ENCODE measurements at regions not wholly inside any gene's neighbourhood (a gene's known extent, or its start where the extent isn't known, plus 50 kb on each side); places are given as distances from the start of the nearest gene placed in this dataset.

DNA sequence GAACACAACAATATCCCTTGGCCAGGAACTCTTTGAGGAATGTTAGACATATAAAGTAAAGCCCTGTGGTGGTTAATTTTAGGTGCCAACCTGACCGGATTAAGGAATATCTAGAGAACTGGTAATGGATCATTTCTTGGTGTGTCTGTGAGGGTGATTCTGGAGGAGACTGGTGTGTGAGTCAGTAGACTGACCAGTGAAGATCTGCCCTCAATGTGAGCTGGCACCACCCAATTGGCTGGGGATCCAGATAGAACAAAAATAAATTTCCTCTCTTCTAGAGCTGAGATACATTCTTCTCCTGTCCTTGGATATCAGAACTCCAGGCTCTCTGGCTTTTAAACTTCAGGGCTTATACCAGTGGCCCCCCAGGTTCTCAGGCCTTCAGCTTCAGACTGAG lies 56.2 kb upstream of the TNPO1 start:
- no peak overlapping the region for H3K9ac ChIP-seq (ENCODE audit: low read depth in 1 of 2, low read length in 2 of 2)
- no peaks in the 10 kb centered on the region for H3K4me1 ChIP-seq (ENCODE audit: control insufficient read depth in 2 of 2, insufficient read depth in 2 of 2, low read length in 2 of 2)
- H3K4me3 ChIP-seq (ENCODE audit: low read length in 2 of 2) = no peak overlapping the region
- H3K9me3 ChIP-seq (ENCODE audit: control insufficient read depth in 2 of 2, low read length in 2 of 2) = no peaks in the 10 kb centered on the region
- no peaks in the 10 kb centered on the region for H3K27me3 ChIP-seq (ENCODE audit: control insufficient read depth in 2 of 2, insufficient read depth in 2 of 2, low read length in 2 of 2)
- H3K27ac ChIP-seq (ENCODE audit: low read depth in 2 of 2, low read length in 2 of 2) = no peak overlapping the region
- H3K36me3 ChIP-seq (ENCODE audit: control insufficient read depth in 2 of 2, insufficient read depth in 2 of 2, low read length in 2 of 2) = no peaks in the 10 kb centered on the region

DNA sequence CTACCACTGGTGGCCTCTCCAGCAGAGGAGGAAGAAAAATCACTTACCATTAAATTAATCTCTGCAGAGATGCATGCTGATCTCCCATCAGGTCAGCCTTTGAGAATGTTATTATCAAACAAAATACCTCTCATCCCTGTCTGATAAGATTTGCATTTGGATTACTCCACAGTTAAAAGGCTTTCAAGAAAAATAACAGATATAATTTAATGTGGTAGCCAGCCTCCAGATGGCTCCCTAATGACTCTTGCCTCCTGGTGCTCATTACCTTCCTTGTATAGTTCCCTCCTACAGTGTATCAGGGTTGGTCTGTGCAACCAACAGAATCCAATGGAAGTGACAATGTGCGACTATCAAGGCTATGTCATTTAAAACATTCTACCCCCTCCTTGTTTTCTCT lies 63.6 kb upstream of the TNPO1 start:
- peaks cover 0 to 3% of the 10 kb centered on the region in 2 donors for H3K27me3 ChIP-seq (ENCODE audit: control insufficient read depth in 2 of 2, insufficient read depth in 2 of 2, low read length in 2 of 2)
- no peaks in the 10 kb centered on the region for H3K36me3 ChIP-seq (ENCODE audit: control insufficient read depth in 2 of 2, insufficient read depth in 2 of 2, low read length in 2 of 2)
- no peaks in the 10 kb centered on the region for H3K4me1 ChIP-seq (ENCODE audit: control insufficient read depth in 2 of 2, insufficient read depth in 2 of 2, low read length in 2 of 2)
- no peak overlapping the region for H3K27ac ChIP-seq (ENCODE audit: low read depth in 2 of 2, low read length in 2 of 2)
- no peak overlapping the region for H3K9ac ChIP-seq (ENCODE audit: low read depth in 1 of 2, low read length in 2 of 2)
- no peak overlapping the region for H3K4me3 ChIP-seq (ENCODE audit: low read length in 2 of 2)
- H3K9me3 ChIP-seq (ENCODE audit: control insufficient read depth in 2 of 2, low read length in 2 of 2) = no peaks in the 10 kb centered on the region

DNA sequence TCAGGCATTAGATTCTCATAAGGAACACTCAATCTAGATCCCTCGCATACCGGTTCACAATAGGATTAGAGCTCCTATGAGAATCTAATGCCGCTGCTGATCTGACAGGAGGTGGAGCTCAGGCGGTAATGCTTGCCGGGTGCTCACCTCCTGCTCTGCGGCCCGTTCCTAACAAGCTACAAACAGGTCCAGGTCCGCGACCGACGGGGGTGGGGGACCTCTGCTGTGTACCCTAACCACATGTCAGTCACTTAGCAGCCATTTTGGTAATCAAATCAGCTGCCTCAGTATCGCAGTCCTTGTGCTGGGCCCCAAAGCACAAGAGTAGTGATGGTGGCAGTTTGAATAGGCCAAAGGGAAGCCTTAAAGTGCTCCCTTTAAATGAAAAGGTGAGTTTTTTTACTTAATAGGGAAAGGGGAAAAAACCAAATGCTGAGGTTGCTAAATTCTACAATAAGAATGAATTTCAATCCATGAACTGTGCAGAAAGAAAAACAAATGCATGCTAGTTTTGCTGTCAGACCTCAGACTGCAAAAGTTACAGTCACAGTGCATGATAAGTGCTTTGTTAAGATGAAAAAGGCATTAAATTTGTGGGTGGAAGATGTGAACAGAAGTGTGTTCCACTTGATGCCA lies 67.0 kb upstream of the TNPO1 start:
- Histone ChIP-seq H3K9me3 (ENCODE audit: control insufficient read depth in 2 of 2, low read length in 2 of 2) (no peaks in the 10 kb centered on the region), H3K27ac (ENCODE audit: low read depth in 2 of 2, low read length in 2 of 2) (no peak overlapping the region), H3K27me3 (ENCODE audit: control insufficient read depth in 2 of 2, insufficient read depth in 2 of 2, low read length in 2 of 2) (peaks cover 0 to 3% of the 10 kb centered on the region in 2 donors), H3K9ac (ENCODE audit: low read depth in 1 of 2, low read length in 2 of 2) (no peak overlapping the region), H3K4me3 (ENCODE audit: low read length in 2 of 2) (no peak overlapping the region), H3K36me3 (ENCODE audit: control insufficient read depth in 2 of 2, insufficient read depth in 2 of 2, low read length in 2 of 2) (no peaks in the 10 kb centered on the region), H3K4me1 (ENCODE audit: control insufficient read depth in 2 of 2, insufficient read depth in 2 of 2, low read length in 2 of 2) (no peaks in the 10 kb centered on the region)

DNA sequence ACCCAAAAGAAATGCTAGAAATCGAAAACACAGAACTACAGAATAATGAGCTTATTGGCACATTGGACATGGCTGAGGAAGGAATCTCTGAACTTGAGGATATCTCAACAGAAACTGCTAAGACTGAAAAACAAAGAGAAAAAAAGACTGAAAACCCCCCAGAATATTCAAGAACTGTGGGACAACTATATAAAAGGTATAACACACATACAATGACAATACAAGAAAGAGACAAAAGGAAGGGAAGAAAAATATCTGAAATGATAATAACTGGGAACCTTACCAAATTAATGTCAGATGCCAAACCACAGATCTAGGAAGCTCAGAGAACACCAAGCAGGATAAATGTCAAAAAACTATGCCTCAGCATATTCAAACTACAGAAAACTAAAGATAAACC lies 68.6 kb upstream of the TNPO1 start:
- Histone ChIP-seq H3K4me1 (ENCODE audit: control insufficient read depth in 2 of 2, insufficient read depth in 2 of 2, low read length in 2 of 2) (no peaks in the 10 kb centered on the region), H3K27me3 (ENCODE audit: control insufficient read depth in 2 of 2, insufficient read depth in 2 of 2, low read length in 2 of 2) (peaks cover 0 to 3% of the 10 kb centered on the region in 2 donors), H3K27ac (ENCODE audit: low read depth in 2 of 2, low read length in 2 of 2) (no peak overlapping the region), H3K4me3 (ENCODE audit: low read length in 2 of 2) (no peak overlapping the region), H3K9me3 (ENCODE audit: control insufficient read depth in 2 of 2, low read length in 2 of 2) (no peaks in the 10 kb centered on the region), H3K36me3 (ENCODE audit: control insufficient read depth in 2 of 2, insufficient read depth in 2 of 2, low read length in 2 of 2) (no peaks in the 10 kb centered on the region), H3K9ac (ENCODE audit: low read depth in 1 of 2, low read length in 2 of 2) (no peak overlapping the region)

DNA sequence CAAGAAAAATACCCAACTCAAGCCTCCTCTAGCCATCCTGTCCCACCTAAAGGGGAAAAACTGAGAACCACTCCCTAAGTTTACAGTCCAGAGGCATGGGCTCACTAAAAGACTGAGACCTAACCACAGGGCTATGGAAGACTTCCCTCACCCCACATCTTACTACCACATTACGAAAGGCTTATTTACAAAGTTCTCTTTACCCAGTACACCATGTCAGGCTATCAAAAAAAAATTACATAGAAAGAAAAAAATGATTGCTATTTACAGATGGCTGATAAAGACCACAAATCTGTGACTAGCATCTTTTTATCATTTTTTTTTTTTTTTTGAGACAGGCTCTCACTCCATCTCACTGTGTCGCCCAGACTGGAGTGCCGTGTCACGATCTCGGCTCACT lies 69.7 kb upstream of the TNPO1 start:
- no peaks in the 10 kb centered on the region for H3K27me3 ChIP-seq (ENCODE audit: control insufficient read depth in 2 of 2, insufficient read depth in 2 of 2, low read length in 2 of 2)
- no peak overlapping the region for H3K9ac ChIP-seq (ENCODE audit: low read depth in 1 of 2, low read length in 2 of 2)
- H3K4me3 ChIP-seq (ENCODE audit: low read length in 2 of 2) = no peak overlapping the region
- no peaks in the 10 kb centered on the region for H3K9me3 ChIP-seq (ENCODE audit: control insufficient read depth in 2 of 2, low read length in 2 of 2)
- H3K27ac ChIP-seq (ENCODE audit: low read depth in 2 of 2, low read length in 2 of 2) = no peak overlapping the region
- no peaks in the 10 kb centered on the region for H3K4me1 ChIP-seq (ENCODE audit: control insufficient read depth in 2 of 2, insufficient read depth in 2 of 2, low read length in 2 of 2)
- H3K36me3 ChIP-seq (ENCODE audit: control insufficient read depth in 2 of 2, insufficient read depth in 2 of 2, low read length in 2 of 2) = no peaks in the 10 kb centered on the region

DNA sequence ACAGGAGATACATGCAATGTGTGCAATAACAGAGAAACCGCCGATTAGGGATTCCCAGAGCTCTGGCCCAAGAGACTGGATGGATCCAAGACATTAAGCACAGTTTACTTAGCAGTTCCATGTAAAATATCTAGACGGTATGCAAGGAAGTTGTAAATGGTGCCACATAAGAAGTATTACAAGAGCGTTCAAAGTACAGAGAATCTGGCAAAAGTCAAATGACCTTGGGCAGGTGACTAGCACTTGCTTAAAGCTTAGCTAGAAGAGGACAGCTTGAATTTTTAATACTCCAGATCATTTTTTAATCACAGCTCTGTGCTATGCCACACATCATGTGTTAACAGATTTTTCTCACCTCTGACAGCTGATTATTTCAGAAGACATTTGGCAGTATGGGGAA lies 72.3 kb upstream of the TNPO1 start:
- no peaks in the 10 kb centered on the region for H3K4me1 ChIP-seq (ENCODE audit: control insufficient read depth in 2 of 2, insufficient read depth in 2 of 2, low read length in 2 of 2)
- no peak overlapping the region for H3K4me3 ChIP-seq (ENCODE audit: low read length in 2 of 2)
- no peak overlapping the region for H3K27ac ChIP-seq (ENCODE audit: low read depth in 2 of 2, low read length in 2 of 2)
- no peak overlapping the region for H3K9ac ChIP-seq (ENCODE audit: low read depth in 1 of 2, low read length in 2 of 2)
- no peaks in the 10 kb centered on the region for H3K9me3 ChIP-seq (ENCODE audit: control insufficient read depth in 2 of 2, low read length in 2 of 2)
- no peaks in the 10 kb centered on the region for H3K27me3 ChIP-seq (ENCODE audit: control insufficient read depth in 2 of 2, insufficient read depth in 2 of 2, low read length in 2 of 2)
- H3K36me3 ChIP-seq (ENCODE audit: control insufficient read depth in 2 of 2, insufficient read depth in 2 of 2, low read length in 2 of 2) = no peaks in the 10 kb centered on the region

DNA sequence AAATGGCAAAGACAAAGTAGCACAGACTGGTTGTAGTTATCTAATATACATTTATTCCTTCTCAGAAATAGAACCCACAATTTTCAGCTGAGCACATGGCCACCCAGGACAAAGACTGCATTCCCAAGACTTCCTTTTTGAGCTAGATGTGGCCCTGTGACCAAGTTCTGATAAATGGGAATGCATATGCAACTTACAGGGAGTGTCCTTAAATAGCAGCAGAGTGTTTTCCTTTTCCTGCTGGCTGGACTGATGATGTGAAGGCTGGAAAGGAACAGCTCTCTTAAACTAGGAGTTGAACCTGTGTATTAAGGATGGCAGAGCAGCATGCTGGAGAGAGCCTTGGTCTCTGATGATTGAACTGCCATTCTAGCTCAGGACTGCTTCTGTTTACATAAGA lies 74.7 kb upstream of the TNPO1 start:
- Histone ChIP-seq H3K36me3 (ENCODE audit: control insufficient read depth in 2 of 2, insufficient read depth in 2 of 2, low read length in 2 of 2) (no peaks in the 10 kb centered on the region), H3K4me3 (ENCODE audit: low read length in 2 of 2) (no peak overlapping the region), H3K9me3 (ENCODE audit: control insufficient read depth in 2 of 2, low read length in 2 of 2) (no peaks in the 10 kb centered on the region), H3K27me3 (ENCODE audit: control insufficient read depth in 2 of 2, insufficient read depth in 2 of 2, low read length in 2 of 2) (no peaks in the 10 kb centered on the region), H3K27ac (ENCODE audit: low read depth in 2 of 2, low read length in 2 of 2) (no peak overlapping the region), H3K4me1 (ENCODE audit: control insufficient read depth in 2 of 2, insufficient read depth in 2 of 2, low read length in 2 of 2) (no peaks in the 10 kb centered on the region), H3K9ac (ENCODE audit: low read depth in 1 of 2, low read length in 2 of 2) (no peak overlapping the region)

DNA sequence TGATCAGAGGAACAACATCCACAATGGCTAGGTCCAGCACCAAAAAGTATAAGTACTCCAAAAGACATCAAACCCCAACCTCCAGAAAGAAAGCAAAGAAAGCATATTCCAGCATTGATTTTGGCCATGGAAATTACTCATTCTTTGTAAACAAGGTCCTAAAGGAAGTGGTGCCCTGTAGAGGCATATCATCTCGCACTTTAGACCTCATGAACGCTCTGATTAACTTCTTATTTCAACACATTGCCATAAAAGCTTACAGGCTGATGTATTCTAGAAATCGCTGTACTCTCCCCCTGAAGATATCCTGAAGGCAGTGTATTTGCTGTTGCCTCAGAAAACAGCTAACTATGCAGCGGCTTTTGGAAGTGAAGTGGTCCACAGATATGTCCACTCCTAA lies 82.7 kb upstream of the TNPO1 start:
- no peak overlapping the region for H3K4me3 ChIP-seq (ENCODE audit: low read length in 2 of 2)
- H3K9ac ChIP-seq (ENCODE audit: low read depth in 1 of 2, low read length in 2 of 2) = no peak overlapping the region
- H3K4me1 ChIP-seq (ENCODE audit: control insufficient read depth in 2 of 2, insufficient read depth in 2 of 2, low read length in 2 of 2) = no peaks in the 10 kb centered on the region
- no peaks in the 10 kb centered on the region for H3K36me3 ChIP-seq (ENCODE audit: control insufficient read depth in 2 of 2, insufficient read depth in 2 of 2, low read length in 2 of 2)
- H3K27me3 ChIP-seq (ENCODE audit: control insufficient read depth in 2 of 2, insufficient read depth in 2 of 2, low read length in 2 of 2) = no peaks in the 10 kb centered on the region
- H3K9me3 ChIP-seq (ENCODE audit: control insufficient read depth in 2 of 2, low read length in 2 of 2) = no peaks in the 10 kb centered on the region
- H3K27ac ChIP-seq (ENCODE audit: low read depth in 2 of 2, low read length in 2 of 2) = no peak overlapping the region

DNA sequence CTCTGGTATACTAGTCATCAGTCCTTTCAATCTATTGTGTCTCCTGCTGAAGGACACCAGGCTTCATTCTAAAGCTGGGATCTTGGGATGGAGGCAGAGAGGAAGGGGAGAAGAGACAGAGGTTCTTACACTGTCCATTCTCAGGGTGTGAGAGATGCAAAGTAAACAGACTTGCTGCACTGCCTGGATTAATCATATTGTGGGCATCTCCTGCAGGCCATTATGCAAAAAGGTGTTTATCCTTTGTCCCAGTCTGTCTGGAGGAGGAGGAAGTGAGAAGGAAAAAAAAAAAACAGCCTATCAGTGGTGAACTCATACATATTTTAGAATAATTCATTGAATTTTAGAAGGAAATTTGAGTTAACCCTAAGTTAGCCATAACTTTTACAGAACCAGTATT lies 92.9 kb upstream of the TNPO1 start:
- H3K27ac ChIP-seq (ENCODE audit: low read depth in 2 of 2, low read length in 2 of 2) = no peak overlapping the region
- no peaks in the 10 kb centered on the region for H3K9me3 ChIP-seq (ENCODE audit: control insufficient read depth in 2 of 2, low read length in 2 of 2)
- H3K9ac ChIP-seq (ENCODE audit: low read depth in 1 of 2, low read length in 2 of 2) = no peak overlapping the region
- H3K4me3 ChIP-seq (ENCODE audit: low read length in 2 of 2) = no peak overlapping the region
- H3K27me3 ChIP-seq (ENCODE audit: control insufficient read depth in 2 of 2, insufficient read depth in 2 of 2, low read length in 2 of 2) = no peaks in the 10 kb centered on the region
- H3K36me3 ChIP-seq (ENCODE audit: control insufficient read depth in 2 of 2, insufficient read depth in 2 of 2, low read length in 2 of 2) = no peaks in the 10 kb centered on the region
- H3K4me1 ChIP-seq (ENCODE audit: control insufficient read depth in 2 of 2, insufficient read depth in 2 of 2, low read length in 2 of 2) = no peaks in the 10 kb centered on the region

DNA sequence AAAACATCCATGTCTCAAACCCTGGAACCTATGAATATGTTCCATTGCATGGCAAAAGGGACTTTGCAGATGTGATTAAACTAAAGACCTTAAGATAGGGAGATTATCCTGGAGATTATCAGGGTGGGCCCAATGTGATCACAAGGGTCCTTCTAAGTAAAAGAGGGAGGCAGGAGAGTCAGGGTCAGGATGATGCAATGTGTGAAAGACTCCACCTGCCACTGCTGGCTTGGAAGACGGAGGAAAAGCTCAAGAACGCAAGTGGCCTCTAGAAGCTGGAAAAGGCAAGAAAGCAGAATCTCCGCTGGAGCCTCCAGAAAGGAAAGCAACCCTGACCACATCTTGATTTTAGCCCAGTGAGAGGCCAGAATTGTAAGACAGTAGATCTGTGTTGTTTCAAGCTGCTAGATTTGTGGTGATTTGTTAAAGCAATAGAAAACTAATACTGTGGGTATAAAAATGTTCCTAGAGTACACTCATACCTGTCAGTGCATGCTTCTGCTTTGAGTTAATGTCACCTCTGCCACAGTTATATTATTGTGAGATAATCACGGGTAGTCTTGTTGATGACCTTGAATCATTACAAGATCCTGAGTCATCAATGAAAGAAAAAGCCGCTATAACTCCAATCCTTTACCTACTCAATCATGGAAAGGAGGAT lies 93.5 kb upstream of the TNPO1 start:
- Histone ChIP-seq H3K9me3 (ENCODE audit: control insufficient read depth in 2 of 2, low read length in 2 of 2) (no peaks in the 10 kb centered on the region), H3K4me1 (ENCODE audit: control insufficient read depth in 2 of 2, insufficient read depth in 2 of 2, low read length in 2 of 2) (no peaks in the 10 kb centered on the region), H3K27me3 (ENCODE audit: control insufficient read depth in 2 of 2, insufficient read depth in 2 of 2, low read length in 2 of 2) (no peaks in the 10 kb centered on the region), H3K9ac (ENCODE audit: low read depth in 1 of 2, low read length in 2 of 2) (no peak overlapping the region), H3K36me3 (ENCODE audit: control insufficient read depth in 2 of 2, insufficient read depth in 2 of 2, low read length in 2 of 2) (no peaks in the 10 kb centered on the region), H3K4me3 (ENCODE audit: low read length in 2 of 2) (no peak overlapping the region), H3K27ac (ENCODE audit: low read depth in 2 of 2, low read length in 2 of 2) (no peak overlapping the region)

Measured in mucosa of rectum (tissue), 2 donors.